Activated CD4-positive, CD25-positive, alpha-beta regulatory T cell treated with anti-CD3 and anti-CD28 coated beads, Interleukin-2, amount 50 U/mL, for 72 hours (primary cell): ENCODE measurements at regions not wholly inside any gene's neighbourhood (a gene's known extent, or its start where the extent isn't known, plus 50 kb on each side); places are given as distances from the start of the nearest gene placed in this dataset.

Source experiments
- DNase-seq: peaks from one replicate; pipeline ENCODE4 v3.0.0; 2021

GRCh38 chr9:1337169-1337568 lies 287.0 kb downstream of the DMRT2 start:
- DNase-seq, result no peak

- DNase-seq, result no peak
Measured at GRCh38 chr9:1340390-1340789, 290.2 kb downstream of the DMRT2 start.

GRCh38 chr9:1353291-1353690 lies 303.1 kb downstream of the DMRT2 start:
- no peak for DNase-seq

DNA sequence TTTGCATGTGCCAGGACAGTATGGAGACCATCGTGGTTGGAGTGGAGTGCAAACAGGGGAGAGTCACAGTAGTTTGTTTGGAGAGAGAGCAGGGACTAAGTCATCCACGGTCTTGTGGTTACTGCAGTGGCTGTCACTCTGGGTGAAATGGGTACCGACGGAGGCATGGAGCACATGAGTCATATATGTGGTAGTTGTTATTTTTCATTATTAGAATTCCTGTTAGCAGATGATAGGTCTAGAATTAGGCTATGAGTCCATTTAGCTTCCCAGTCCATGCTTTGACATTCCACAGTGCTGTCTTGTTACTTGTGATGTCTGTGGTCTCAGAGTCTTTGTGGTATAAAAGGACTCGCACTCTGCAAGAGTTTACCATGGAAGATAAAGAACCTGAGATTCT lies 303.9 kb downstream of the DMRT2 start:
- DNase-seq, result no peak

GRCh38 chr9:1354606-1355005 lies 304.4 kb downstream of the DMRT2 start:
- DNase-seq, result no peak

- DNase-seq, result no peak
Measured at GRCh38 chr9:1355656-1356055, 305.5 kb downstream of the DMRT2 start.

- DNase-seq, result no peak
Measured at GRCh38 chr9:1362845-1363244, 312.7 kb downstream of the DMRT2 start.

DNA sequence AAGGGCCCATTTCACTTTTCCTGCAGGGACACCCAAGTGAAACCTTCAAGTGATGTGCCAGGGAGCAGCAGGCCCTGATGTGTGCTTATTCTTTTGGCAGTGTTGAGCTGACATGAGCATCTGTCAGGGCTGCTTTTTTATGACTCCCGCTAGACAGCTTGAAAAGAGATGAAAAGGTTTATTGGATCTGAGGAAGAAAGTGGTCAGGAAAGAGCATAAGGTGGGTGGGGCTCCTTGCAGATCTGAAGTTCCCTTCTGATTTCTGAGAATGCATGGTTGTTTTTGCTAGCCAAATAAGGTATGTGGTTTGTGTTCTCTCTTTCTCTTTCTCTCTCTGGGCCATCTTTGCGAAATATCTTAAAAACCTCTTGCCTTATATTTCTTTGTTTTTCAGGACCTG lies 316.1 kb downstream of the DMRT2 start:
- DNase-seq, result no peak

DNA sequence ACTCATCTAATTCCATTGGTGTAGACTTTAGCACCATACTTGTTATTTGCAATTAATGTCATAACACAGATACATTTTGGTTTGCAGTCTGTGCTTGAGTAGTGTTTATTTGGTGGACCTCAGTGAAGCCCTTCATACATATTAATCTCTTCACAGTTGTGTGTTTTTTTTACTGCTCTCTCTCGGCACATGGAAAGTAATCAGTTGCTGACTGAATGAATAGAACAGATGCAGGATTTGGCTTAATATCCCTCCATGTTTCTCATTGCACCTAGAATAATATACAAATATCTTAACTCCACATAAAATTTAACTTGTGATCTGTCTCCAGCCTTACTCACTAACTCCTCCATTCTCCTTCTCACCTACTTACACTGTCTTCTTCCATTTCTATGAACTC lies 319.1 kb downstream of the DMRT2 start:
- DNase-seq, result no peak

DNA sequence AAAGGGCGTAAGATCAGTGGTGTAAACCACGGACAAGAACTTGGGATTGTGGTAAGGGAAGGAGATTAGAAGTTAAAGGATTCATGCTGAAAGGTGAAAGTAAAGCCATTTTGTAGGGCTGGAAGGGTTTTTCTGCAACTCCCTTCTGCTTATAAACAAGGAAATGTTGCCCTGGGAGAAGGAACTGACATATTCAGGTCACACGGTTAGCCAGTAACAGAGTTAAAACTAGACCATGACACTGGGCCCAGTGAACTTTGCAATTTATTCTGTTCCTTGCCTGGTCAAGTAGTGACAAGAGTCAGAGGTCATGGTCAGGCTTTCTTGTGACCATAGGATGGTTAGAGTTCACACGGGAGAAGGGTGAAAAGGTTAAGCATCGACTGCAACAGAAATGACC lies 323.3 kb downstream of the DMRT2 start:
- DNase-seq, result no peak

GRCh38 chr9:1383899-1384455 lies 333.8 kb downstream of the DMRT2 start:
- DNase-seq, result no peak

DNA sequence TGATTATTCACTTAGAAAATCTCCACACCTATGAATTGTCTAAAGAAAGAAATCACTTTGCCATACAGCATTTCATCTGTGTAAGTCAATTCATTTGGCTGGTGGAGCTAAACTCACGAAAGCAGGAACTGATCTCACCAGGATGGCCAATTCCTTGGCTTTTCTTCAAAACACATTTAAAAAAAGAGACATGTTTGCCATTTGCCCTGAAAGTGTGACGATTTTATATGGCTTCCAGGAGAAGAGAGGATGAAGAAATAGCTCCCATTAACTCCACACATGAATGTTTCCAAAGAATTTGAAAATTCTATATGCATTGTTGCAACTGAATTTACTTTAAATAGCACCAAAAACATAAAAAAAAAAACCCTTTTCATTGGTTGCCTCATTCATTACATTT lies 334.7 kb downstream of the DMRT2 start:
- no peak for DNase-seq

DNA sequence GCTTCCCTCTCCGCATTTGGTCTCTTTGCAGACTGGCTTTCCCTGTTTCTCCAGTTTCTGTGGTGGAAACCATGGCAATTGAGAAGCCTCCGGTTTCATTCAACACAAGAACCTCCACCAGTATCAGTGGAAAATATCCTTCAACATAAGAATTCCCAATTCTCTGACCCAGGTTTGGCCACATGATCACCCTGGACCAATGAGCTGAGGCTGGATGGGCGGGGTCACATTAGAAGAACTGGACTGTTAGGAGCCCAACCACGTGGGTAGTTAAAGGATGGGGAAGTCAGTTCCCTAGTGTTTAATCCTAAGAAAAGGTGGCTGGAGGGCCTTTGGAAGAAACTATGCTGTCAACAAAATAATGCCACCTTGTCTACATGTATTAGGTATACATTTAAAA lies 336.3 kb downstream of the DMRT2 start:
- no peak for DNase-seq

GRCh38 chr9:1388216-1388615 lies 338.1 kb downstream of the DMRT2 start:
- DNase-seq, result no peak

- no peak for DNase-seq
Measured at GRCh38 chr9:1400983-1401382, 350.8 kb downstream of the DMRT2 start.

DNA sequence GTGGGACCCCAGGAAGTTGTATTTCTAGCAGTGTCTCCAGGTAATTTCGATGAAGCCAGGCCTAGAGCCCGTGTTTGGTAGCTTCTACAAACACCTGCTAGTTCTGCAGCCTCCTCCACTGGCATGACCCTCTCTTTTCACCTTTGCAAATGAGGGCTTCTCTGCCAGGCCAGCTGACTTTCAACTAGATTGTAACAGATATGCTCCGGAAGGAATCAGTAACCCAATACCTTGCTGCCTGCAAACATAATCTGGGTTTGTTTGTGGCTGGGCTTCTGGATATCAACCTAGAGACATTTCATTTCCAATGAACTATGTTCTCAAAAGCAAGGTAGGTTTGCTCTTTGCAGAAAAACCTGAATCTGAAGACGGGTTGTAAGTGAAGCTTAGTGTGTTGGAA lies 354.8 kb downstream of the DMRT2 start:
- DNase-seq, result no peak

DNA sequence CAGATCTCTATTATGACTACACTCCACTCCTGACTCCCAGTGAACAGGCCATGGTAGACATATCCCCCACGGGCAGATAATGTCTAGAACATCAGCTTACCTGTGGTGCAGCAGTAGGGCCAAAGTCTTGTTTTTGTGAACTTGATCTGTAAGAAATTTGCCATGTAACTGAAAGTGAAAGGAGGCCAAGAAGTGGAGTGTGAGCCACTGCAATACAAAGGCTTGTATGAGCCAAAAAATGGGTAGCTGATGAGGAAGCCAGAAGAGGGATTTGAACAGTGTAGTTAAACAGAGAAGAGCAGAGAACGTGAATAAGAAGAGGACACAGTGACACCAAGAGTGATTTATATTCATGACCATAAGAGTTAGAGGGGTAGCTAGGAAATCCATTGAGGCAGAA lies 361.7 kb downstream of the DMRT2 start:
- DNase-seq, result no peak

GRCh38 chr9:1414711-1415131 lies 364.6 kb downstream of the DMRT2 start:
- no peak for DNase-seq

DNA sequence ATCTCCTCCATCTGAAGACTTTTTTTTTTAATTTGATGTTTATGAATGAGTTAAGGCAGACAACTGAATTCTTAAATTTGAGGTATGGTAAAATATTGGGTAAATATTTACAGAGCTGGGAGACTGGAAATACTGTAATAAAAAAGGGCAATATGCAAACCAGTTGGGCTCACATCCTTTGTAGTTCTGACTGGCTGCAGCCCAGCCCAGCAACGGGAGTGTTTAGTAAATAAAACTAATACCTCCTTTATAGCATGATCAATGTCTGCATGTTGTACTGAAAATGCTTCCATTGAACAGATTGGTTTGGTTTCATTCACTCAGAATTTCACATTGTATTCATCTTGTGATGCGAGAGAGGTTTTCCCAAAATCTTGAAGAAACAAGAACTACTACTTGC lies 365.0 kb downstream of the DMRT2 start:
- no peak for DNase-seq

GRCh38 chr9:1416261-1416660 lies 366.1 kb downstream of the DMRT2 start:
- DNase-seq, result no peak

DNA sequence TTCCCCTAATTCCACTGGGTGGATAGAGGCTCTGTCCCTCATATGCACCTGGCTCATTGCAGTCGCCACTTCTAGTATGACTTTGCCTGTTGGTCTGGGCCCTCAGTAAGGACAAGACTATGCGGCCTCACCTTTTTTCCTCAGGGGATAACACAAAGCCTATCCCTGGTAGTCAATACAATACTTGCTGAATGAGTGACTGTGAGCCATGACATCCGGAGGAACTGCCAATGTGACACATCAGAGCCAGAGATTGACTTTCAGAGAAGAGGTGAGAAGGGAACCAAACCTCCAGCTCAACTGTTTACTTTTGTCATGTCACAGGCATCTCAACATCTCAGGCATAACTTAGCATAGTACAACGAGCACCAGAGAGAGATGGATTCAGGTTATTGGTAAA lies 371.3 kb downstream of the DMRT2 start:
- no peak for DNase-seq

DNA sequence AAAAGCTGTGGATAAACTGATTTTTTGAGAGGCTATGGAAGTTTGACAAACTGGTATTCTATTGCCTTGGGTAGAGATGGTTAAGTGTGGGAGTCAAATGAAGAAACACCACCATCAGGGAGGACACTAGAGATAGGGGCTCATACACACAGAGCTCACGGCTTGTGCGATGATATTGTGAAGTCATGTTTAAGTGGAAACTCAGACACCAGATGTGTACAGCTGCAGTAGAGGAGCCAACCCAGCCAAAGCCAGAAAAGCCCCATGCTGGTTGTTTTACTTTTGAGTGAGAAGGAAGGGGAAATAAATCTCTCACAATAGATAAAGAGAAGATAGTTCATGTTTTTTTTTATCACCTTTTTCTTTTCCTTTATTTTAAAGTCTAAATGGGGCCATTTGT lies 377.7 kb downstream of the DMRT2 start:
- DNase-seq, result no peak

GRCh38 chr9:1429297-1429696 lies 379.1 kb downstream of the DMRT2 start:
- DNase-seq, result no peak

DNA sequence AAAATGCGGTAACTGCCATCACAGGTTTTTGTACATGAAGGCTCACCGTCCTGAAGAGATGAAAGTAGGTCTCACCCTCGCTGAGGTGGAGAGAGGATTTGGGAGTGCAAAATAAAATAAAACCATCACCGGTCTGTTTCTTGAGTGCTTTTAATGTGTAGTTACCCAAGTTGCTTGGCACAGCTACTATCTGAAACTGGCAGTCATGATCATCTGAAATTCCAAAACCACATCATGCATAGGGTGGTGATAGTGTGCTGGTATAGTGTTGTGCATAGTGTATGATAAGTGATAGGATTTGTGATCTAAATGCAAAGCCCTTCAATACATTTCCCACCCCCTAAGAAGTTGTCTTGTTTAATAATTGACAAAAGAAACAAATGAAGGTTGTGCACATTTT lies 381.3 kb downstream of the DMRT2 start:
- DNase-seq, result no peak

- DNase-seq, result no peak
Measured at GRCh38 chr9:1434052-1434767, 384.1 kb downstream of the DMRT2 start.
